ENCODE measurements at regions not wholly inside any gene's neighbourhood (a gene's known extent, or its start where the extent isn't known, plus 50 kb on each side); places are given as distances from the start of the nearest gene placed in this dataset.
"Not testable (repeated sequence)": the region's sequence is repeated elsewhere in the genome, so short reads cannot be mapped to it uniquely, and the experiment has no call there.

- no peak for DNase-seq (ENCODE audit: low read depth)
Measured at GRCh38 chr3:110478377-110479054, 593.1 kb upstream of the NECTIN3 start.

GRCh38 chr3:110479731-110480130 lies 591.9 kb upstream of the NECTIN3 start:
- no peak for DNase-seq (ENCODE audit: low read depth)

- no peak for DNase-seq (ENCODE audit: low read depth)
Measured at GRCh38 chr3:110485389-110485788, 586.2 kb upstream of the NECTIN3 start.

DNA sequence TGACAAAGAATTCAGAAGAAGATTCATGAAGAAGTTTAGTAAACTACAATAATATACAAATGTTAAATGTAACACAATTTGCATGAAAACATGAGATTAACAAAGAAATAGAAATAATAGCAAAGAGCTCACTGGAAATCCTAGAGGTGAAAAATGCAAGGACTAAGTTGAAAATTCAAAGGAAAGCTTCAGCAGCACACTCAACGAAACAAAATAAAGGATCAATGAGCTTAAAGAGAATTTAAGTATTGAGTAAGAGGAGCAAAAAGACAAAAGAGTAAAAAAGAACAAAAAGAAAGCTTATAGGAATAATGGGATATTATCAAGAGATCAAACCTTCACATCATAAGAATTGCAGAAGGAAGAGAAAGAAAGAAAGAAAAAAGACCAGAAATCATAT lies 583.8 kb upstream of the NECTIN3 start:
- DNase-seq (ENCODE audit: low read depth): no peak

- DNase-seq (ENCODE audit: low read depth): no peak
Measured at GRCh38 chr3:110491413-110491812, 580.2 kb upstream of the NECTIN3 start.

DNA sequence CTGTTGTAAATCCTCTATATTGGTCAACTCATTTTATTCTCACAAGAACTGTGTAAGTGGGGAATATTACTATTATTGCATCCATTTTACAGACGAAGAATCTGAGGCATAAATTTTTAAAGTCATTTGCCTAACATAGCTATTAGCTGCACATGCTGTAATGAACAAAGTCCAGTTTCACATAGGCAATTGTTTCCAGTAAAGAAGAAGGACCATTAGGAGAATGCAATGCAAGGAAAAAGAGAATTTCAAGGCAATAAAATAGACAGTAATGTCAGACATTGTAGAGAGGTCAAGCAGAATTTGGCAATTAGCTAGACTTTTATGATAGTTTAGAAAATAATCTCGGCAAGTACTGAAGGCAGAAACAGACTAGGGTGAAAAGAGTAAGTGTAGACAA lies 578.7 kb upstream of the NECTIN3 start:
- no peak for DNase-seq (ENCODE audit: low read depth)

DNA sequence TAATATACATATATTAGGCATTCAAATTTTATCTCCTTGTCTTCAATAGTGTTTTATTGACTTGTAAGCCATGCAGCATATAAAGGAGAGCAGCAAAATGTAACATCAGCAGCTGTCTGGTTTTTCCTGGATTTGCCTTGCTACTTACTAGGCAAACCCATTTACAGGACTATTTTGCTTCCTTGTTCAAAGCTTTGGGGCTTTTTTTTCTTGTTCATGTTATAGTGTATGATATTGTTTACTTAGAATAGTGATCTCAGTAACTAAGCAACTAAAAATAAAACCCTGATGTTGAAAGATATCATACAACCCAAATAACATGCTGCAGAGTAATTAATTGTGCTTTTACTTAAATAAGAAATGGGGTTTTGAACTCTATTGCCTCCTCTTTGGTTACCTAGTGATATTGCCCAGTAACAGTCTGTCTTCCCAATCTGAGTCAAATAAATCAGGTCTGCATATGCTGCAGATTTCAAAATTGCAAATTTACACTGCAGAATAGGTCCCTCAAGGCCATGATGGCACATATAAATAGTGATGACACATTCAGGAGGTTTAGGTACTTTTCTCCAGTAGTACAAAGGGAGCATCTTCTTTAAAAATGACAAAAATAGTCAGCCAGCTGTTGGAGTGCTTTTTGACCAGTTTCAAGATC lies 578.1 kb upstream of the NECTIN3 start:
- no peak for DNase-seq (ENCODE audit: low read depth)

GRCh38 chr3:110494093-110494490 lies 577.5 kb upstream of the NECTIN3 start:
- no peak for DNase-seq (ENCODE audit: low read depth)

GRCh38 chr3:110494728-110495127 lies 576.9 kb upstream of the NECTIN3 start:
- DNase-seq (ENCODE audit: low read depth): no peak

DNA sequence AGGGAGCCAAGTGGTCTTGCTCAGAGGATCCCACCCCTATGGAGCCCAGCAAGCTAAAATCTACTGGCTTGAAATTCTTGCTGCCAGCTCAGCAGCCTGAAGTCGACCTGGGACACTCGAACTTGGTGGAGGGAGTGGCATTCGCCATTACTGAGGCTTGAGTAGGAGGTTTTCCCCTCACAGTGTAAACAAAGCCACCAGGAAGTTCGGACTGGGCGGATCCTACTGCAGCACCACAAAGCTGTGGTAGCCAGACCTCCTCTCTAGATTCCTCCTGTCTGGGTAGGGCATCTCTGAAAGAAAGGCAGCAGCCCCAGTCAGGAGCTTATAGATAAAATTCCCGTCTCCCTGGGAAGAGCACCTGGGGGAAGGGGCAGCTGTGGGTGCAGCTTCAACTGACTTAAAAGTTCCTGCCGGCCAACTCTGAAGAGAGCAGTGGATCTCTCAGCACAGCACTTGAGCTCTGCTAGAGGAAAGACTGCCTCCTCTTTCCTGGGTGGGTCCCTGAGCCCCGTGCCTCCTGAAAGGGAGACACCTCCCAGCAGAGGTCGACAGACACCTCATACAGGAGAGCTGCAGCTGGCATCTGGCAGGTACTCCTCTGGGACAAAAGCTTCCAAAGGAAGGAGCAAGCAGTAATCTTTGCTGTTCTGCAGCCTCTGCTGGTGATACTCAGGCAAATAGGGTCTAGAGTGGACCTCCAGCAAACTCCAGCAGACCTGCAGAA lies 576.3 kb upstream of the NECTIN3 start:
- DNase-seq (ENCODE audit: low read depth): no peak

- no peak for DNase-seq (ENCODE audit: low read depth)
Measured at GRCh38 chr3:110504401-110504800, 567.2 kb upstream of the NECTIN3 start.

GRCh38 chr3:110504901-110505300 lies 566.7 kb upstream of the NECTIN3 start:
- no peak for DNase-seq (ENCODE audit: low read depth)

- DNase-seq (ENCODE audit: low read depth): no peak
Measured at GRCh38 chr3:110506890-110507289, 564.7 kb upstream of the NECTIN3 start.

GRCh38 chr3:110507570-110507969 lies 564.0 kb upstream of the NECTIN3 start:
- DNase-seq (ENCODE audit: low read depth): not testable (repeated sequence)

DNA sequence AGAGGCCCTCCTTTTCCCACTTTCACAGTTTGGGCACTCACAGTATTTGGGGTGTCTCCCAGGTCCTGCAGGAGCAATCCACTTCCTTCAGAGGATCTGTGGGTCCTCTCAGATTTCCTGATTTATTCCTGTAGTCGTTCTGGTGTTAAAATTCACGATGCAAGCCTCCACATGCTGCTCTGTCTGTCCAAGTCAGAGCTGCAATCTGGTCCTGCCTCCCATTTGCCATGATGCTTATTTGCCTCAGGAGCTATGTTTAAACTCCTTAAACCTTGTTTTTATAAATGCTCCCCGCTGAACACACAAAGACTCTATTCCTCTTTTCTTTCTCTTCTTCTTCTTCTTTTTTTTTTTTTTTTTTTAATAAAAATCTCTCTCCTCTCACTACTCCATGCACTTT lies 558.7 kb upstream of the NECTIN3 start:
- no peak for DNase-seq (ENCODE audit: low read depth)

DNA sequence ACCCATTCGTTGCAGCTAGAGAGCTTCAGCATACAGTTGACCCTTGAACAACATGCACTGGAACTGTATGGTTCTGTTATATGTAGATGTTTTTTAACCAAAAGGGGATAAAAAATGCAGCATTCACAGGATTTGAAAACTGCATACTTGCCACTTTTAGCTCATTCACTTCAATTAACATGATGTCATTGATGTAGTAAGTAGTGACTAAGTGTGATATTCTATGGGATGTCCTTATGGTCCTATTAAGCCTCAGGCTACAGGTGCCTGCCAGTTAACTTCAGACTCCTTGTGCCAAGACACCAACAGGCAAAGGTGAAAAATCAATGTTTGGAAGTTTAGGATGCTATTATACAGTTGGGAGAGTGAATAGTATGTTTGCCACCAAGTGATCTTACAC lies 553.6 kb upstream of the NECTIN3 start:
- no peak for DNase-seq (ENCODE audit: low read depth)

- DNase-seq (ENCODE audit: low read depth): no peak
Measured at GRCh38 chr3:110519071-110519470, 552.5 kb upstream of the NECTIN3 start.

DNA sequence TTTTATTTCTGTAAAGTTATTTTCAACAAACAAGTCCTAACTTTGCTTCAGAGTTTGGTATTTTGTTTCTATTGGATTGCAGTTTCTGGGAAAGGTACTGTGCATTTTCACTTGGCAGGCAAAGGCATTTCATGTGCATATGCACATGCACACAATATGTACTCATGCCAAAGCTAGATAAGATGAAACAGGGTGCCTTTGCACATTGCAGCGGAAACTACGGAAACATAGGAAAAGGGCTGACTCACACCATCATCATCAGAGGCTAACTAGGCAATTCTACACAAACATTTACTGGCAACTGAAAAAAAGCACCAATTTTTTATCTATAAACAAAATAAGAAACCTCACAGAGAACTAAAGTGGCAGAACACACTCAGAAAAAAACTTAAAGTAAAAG lies 550.6 kb upstream of the NECTIN3 start:
- DNase-seq (ENCODE audit: low read depth): peak; percentile 97

- DNase-seq (ENCODE audit: low read depth): not testable (repeated sequence)
Measured at GRCh38 chr3:110525558-110526064, 546.0 kb upstream of the NECTIN3 start.

DNA sequence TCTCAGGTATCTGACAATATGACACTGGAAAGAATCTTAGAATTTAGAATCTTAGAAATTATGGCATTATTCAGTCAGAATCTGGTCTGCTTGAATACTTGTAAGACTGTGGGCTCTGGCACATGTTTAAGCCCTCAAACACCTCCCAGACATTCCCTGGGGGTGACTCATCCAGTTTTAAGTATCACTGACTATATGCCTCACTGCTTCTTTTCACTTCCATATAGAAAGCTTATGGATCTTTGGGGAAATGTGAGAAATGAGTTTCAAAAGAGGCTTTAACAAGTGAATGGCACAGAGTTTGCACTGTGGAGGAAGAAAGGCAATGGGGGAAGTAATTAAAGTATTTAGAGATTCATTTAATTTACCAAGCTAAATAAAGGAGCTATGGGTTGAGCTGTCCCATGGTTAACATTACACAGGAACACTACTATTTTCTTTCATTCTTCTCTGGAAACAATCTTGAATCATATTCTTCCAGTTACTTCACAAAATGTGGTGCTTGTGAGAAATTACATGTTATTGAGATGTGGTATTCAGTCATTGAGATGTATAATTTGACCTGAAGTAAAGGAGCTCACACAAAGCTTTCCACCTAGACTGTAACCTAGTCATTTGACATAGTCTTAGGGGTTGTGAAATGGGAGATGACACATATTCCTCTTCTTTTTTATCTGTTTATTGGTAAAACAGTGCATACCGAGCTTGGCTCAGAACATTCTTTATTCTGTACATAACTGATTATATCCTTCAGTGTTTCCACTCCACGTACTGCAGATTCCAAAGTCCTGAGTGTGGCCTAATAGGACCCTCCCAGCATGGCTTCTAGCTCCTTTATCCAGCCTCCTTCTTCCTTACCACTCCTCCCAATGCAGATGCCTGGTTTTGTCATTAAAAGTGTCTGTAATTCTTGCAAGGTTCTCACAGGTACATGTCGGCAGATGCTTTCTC lies 544.6 kb upstream of the NECTIN3 start:
- DNase-seq (ENCODE audit: low read depth): peak; percentile 98

GRCh38 chr3:110528305-110529121 lies 543.1 kb upstream of the NECTIN3 start:
- no peak for DNase-seq (ENCODE audit: low read depth)

Data from iris pigment epithelial cell (primary cell).